ENCODE measurements at regions not wholly inside any gene's neighbourhood (a gene's known extent, or its start where the extent isn't known, plus 50 kb on each side); places are given as distances from the start of the nearest gene placed in this dataset.

GRCh38 chr3:90044084-90044816 lies 936.8 kb downstream of the EPHA3 start:
- no peak overlapping the region for H3K4me3 ChIP-seq (ENCODE audit: low read depth, low read length)
- no peaks in the 10 kb centered on the region for H3K36me3 ChIP-seq (ENCODE audit: control insufficient read depth, insufficient read depth, low read length)
- FAIRE-seq = no peak
- H3K27me3 ChIP-seq (ENCODE audit: control insufficient read depth, insufficient read depth, low read length) = no peaks in the 10 kb centered on the region
- TF ChIP-seq, protein P1, sequence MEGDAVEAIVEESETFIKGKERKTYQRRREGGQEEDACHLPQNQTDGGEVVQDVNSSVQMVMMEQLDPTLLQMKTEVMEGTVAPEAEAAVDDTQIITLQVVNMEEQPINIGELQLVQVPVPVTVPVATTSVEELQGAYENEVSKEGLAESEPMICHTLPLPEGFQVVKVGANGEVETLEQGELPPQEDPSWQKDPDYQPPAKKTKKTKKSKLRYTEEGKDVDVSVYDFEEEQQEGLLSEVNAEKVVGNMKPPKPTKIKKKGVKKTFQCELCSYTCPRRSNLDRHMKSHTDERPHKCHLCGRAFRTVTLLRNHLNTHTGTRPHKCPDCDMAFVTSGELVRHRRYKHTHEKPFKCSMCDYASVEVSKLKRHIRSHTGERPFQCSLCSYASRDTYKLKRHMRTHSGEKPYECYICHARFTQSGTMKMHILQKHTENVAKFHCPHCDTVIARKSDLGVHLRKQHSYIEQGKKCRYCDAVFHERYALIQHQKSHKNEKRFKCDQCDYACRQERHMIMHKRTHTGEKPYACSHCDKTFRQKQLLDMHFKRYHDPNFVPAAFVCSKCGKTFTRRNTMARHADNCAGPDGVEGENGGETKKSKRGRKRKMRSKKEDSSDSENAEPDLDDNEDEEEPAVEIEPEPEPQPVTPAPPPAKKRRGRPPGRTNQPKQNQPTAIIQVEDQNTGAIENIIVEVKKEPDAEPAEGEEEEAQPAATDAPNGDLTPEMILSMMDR (IDR thresholded peaks at IDR 0.05; ENCODE audit: insufficient read depth, low read length, severe bottlenecking) = no peak
- no peak for DNase-seq (ENCODE audit: low read depth)

DNA sequence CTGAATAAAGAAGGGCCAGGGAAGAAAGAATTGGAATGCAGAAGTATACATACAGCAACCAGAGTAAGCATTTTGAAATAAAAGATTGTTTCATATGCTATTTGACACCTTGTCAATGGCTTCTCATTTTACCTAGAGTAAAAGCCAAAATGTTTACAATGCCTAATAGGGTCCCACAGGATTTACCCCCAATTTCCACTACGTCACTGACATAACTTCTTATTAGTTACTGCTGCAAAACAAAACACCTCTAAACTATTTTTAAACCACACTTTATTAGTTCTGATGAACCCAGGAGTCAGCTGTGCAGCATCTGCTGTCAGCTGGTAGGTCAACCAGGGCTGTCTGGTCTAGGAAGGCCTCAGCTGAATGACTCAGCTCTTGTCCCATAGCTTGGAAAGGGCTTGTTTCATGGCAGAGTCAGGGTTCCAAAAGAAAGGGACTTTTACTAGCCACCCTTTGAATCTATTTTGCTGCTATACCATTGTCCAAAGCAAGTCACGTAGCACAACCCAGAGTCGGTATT lies 945.1 kb downstream of the EPHA3 start:
- DNase-seq (ENCODE audit: low read depth) = no peak
- Histone ChIP-seq H3K4me3 (ENCODE audit: low read depth, low read length) (no peak overlapping the region), H3K27me3 (ENCODE audit: control insufficient read depth, insufficient read depth, low read length) (no peaks in the 10 kb centered on the region), H3K36me3 (ENCODE audit: control insufficient read depth, insufficient read depth, low read length) (no peaks in the 10 kb centered on the region)
- FAIRE-seq = no peak
- TF ChIP-seq, protein P1 (IDR thresholded peaks at IDR 0.05; ENCODE audit: insufficient read depth, low read length, severe bottlenecking) = no peak

DNA sequence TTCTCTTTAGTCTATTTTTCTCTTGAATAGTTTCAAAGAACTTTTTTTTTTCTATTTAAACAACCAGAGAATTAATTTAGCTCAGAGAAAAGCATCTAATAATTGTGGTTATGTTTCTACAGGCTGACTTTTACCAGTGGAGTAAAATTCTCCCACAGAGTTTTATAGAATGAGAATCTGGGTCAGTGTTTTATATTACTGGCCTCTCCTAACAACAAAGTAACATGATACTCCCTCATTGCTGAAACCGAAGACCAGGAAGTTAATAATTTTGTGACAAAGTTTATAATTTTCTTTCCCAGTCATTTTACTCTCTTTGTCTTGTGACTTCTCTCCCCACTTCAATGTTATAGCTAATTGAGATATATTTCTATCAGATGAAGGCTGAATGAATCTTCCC lies 946.9 kb downstream of the EPHA3 start:
- DNase-seq (ENCODE audit: low read depth) (no peak), FAIRE-seq (no peak)
- Histone ChIP-seq H3K4me3 (ENCODE audit: low read depth, low read length) (no peak overlapping the region), H3K36me3 (ENCODE audit: control insufficient read depth, insufficient read depth, low read length) (no peaks in the 10 kb centered on the region), H3K27me3 (ENCODE audit: control insufficient read depth, insufficient read depth, low read length) (no peaks in the 10 kb centered on the region)
- TF ChIP-seq, protein P1 (IDR thresholded peaks at IDR 0.05; ENCODE audit: insufficient read depth, low read length, severe bottlenecking) = no peak

- TF ChIP-seq, protein P1 (IDR thresholded peaks at IDR 0.05; ENCODE audit: insufficient read depth, low read length, severe bottlenecking) = no peak
- no peak overlapping the region for H3K4me3 ChIP-seq (ENCODE audit: low read depth, low read length)
- no peaks in the 10 kb centered on the region for H3K27me3 ChIP-seq (ENCODE audit: control insufficient read depth, insufficient read depth, low read length)
- DNase-seq (ENCODE audit: low read depth) = no peak
- FAIRE-seq = no peak
- no peaks in the 10 kb centered on the region for H3K36me3 ChIP-seq (ENCODE audit: control insufficient read depth, insufficient read depth, low read length)
Observed at GRCh38 chr3:90055666-90056065, 948.2 kb downstream of the EPHA3 start.

- FAIRE-seq (no peak), DNase-seq (ENCODE audit: low read depth) (no peak)
- Histone ChIP-seq H3K4me3 (ENCODE audit: low read depth, low read length) (no peak overlapping the region), H3K36me3 (ENCODE audit: control insufficient read depth, insufficient read depth, low read length) (no peaks in the 10 kb centered on the region), H3K27me3 (ENCODE audit: control insufficient read depth, insufficient read depth, low read length) (no peaks in the 10 kb centered on the region)
- TF ChIP-seq, protein P1 (IDR thresholded peaks at IDR 0.05; ENCODE audit: insufficient read depth, low read length, severe bottlenecking) = no peak
Observed at GRCh38 chr3:90056281-90057032, 949.0 kb downstream of the EPHA3 start.
